Omental fat pad (tissue), 3 donors: ENCODE measurements at regions not wholly inside any gene's neighbourhood (a gene's known extent, or its start where the extent isn't known, plus 50 kb on each side); places are given as distances from the start of the nearest gene placed in this dataset.

ENCODE experiments used
- ATAC-seq: fragments of 150-250 bp; one replicate; pipeline ENCODE4 v1.9.1; 2016; ENCODE audit warnings: mild to moderate bottlenecking, moderate library complexity; ENCODE audit not compliant: low FRiP score
- DNase-seq: peaks from one replicate; pipeline ENCODE4 v3.0.0-alpha.2; 2019; ENCODE audit warnings: low spot score
- CTCF ChIP-seq, 3 donors: fragments of 450-650 bp; IDR thresholded peaks; one replicate each; pipeline ENCODE4 v1.5.1; 2016 to 2017; ENCODE audit warnings: antibody characterized with exemption in 3 of 3, mild to moderate bottlenecking in 3 of 3, moderate library complexity in 2 of 3

- no peak for TF ChIP-seq CTCF (IDR thresholded peaks at IDR 0.05)
- ATAC-seq = no peak
These were observed 138.4 kb downstream of the FAM43A start for GRCh38 chr3:194824100-194824499.

GRCh38 chr3:194824701-194825111, 139.0 kb downstream of the FAM43A start:
- TF ChIP-seq CTCF (IDR thresholded peaks at IDR 0.05) = no peak
- ATAC-seq = peak; percentile 28
- DNase-seq = no peak

More at GRCh38 chr3:194824100-194824499, 138.4 kb downstream of the FAM43A start:
- no peak for DNase-seq

GRCh38 chr3:194826594-194826993, 140.9 kb downstream of the FAM43A start:
- ATAC-seq (no peak), DNase-seq (no peak)
- no peak for TF ChIP-seq CTCF (IDR thresholded peaks at IDR 0.05)

- TF ChIP-seq CTCF (IDR thresholded peaks at IDR 0.05) = no peak
- DNase-seq (no peak), ATAC-seq (no peak)
These were observed 141.8 kb downstream of the FAM43A start for GRCh38 chr3:194827486-194827885.

GRCh38 chr3:194828116-194828515, 142.4 kb downstream of the FAM43A start:
- DNase-seq (no peak), ATAC-seq (no peak)
- no peak for TF ChIP-seq CTCF (IDR thresholded peaks at IDR 0.05)

- DNase-seq = no peak
- no peak for ATAC-seq
- TF ChIP-seq CTCF (IDR thresholded peaks at IDR 0.05) = no peak
These were observed 143.2 kb downstream of the FAM43A start for GRCh38 chr3:194828926-194829325.

- DNase-seq = no peak
- no peak for ATAC-seq
- TF ChIP-seq CTCF (IDR thresholded peaks at IDR 0.05) = no peak
These were observed 144.7 kb downstream of the FAM43A start for GRCh38 chr3:194830401-194830800.
